Tibial nerve (tissue), 4 donors: ENCODE measurements at regions not wholly inside any gene's neighbourhood (a gene's known extent, or its start where the extent isn't known, plus 50 kb on each side); places are given as distances from the start of the nearest gene placed in this dataset.

Experiments
- DNase-seq, 2 donors: peaks; one replicate each; pipeline ENCODE4 v3.0.0-alpha.2; 2019; ENCODE audit warnings: low spot score in 2 of 2
- H3K27ac ChIP-seq, 4 donors: fragments of 200-600 bp; sonication (generic) in 3 of 4; one replicate each; pipeline ENCODE4 v1.5.1; 2017 to 2019; ENCODE audit warnings: mild to moderate bottlenecking in 1 of 4
- H3K27me3 ChIP-seq, 2 donors: fragments of 200-600 bp; sonication (generic) in 1 of 2; one replicate each; pipeline versions ENCODE4 v1.5.1 to v1.6.0; 2017 to 2019
- H3K36me3 ChIP-seq, 3 donors: fragments of 200-600 bp; sonication (generic); one replicate each; pipeline ENCODE4 v1.5.1; 2018 to 2019
- H3K4me1 ChIP-seq, 4 donors: fragments of 200-600 bp; sonication (generic) in 3 of 4; one replicate each; pipeline ENCODE4 v1.5.1; 2017 to 2019
- H3K4me3 ChIP-seq, 4 donors: fragments of 200-600 bp; sonication (generic) in 3 of 4; one replicate each; pipeline ENCODE4 v1.5.1; 2017 to 2019; ENCODE audit warnings: mild to moderate bottlenecking in 1 of 4, moderate library complexity in 1 of 4
- H3K9me3 ChIP-seq, 4 donors: fragments of 200-600 bp; sonication (generic) in 3 of 4; one replicate each; pipeline ENCODE4 v1.5.1; 2017 to 2019
- EP300 ChIP-seq, 2 donors: sonication (generic); formaldehyde crosslinking; IDR thresholded peaks; one replicate each; pipeline ENCODE4 v1.6.1; 2017; ENCODE audit warnings: antibody characterized with exemption in 2 of 2, mild to moderate bottlenecking in 1 of 2
- POLR2A ChIP-seq, 2 donors: fragments of 450-650 bp; IDR thresholded peaks; one replicate each; pipeline ENCODE4 v1.6.1; 2017; ENCODE audit warnings: antibody characterized with exemption in 2 of 2, mild to moderate bottlenecking in 2 of 2, moderate library complexity in 2 of 2
- WGBS, 2 donors: methylation state at CpG; one replicate each; pipeline ENCODE4 v1.1.5; 2018; 5-methylcytosine and 5-hydroxymethylcytosine counted together
- TF ChIP-seq, protein P1 (sequence below), 5 experiments: fragments of 200-600 bp in 3 of 5; fragments of 450-650 bp in 2 of 5; sonication (generic) in 3 of 5; IDR thresholded peaks; one replicate each; pipeline ENCODE4 v1.5.1; 2016 to 2019; ENCODE audit warnings: antibody characterized with exemption in 5 of 5, mild to moderate bottlenecking in 3 of 5, moderate library complexity in 2 of 5

DNA sequence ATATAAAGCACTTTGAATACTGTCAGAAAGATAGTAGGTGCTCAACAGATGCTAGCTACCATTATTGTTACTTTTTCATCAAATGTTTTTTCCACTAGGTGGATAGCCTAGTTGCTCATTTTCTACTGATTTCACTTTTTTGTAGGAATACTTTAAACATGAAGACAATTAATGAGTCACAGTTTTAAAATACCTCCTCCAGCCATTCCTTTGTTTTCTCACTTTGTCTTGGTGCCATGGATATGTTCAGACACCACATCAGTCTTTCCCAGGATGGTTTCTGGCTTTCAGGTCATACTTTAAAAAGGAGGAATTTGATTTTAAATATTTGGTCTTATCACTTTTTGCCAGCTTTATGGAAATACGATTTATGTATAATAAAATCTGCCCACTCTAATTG, 147.1 kb upstream of the MGMT start:
- H3K4me3 ChIP-seq, result no peak overlapping the region
- no peaks in the 10 kb centered on the region for H3K36me3 ChIP-seq
- WGBS, 2 donors, result 85 to 88% methylated on average over 1 of the region's 1 CpG
- TF ChIP-seq POLR2A (IDR thresholded peaks at IDR 0.05) (no peak), EP300 (IDR thresholded peaks at IDR 0.05) (no peak)
- TF ChIP-seq, protein P1, sequence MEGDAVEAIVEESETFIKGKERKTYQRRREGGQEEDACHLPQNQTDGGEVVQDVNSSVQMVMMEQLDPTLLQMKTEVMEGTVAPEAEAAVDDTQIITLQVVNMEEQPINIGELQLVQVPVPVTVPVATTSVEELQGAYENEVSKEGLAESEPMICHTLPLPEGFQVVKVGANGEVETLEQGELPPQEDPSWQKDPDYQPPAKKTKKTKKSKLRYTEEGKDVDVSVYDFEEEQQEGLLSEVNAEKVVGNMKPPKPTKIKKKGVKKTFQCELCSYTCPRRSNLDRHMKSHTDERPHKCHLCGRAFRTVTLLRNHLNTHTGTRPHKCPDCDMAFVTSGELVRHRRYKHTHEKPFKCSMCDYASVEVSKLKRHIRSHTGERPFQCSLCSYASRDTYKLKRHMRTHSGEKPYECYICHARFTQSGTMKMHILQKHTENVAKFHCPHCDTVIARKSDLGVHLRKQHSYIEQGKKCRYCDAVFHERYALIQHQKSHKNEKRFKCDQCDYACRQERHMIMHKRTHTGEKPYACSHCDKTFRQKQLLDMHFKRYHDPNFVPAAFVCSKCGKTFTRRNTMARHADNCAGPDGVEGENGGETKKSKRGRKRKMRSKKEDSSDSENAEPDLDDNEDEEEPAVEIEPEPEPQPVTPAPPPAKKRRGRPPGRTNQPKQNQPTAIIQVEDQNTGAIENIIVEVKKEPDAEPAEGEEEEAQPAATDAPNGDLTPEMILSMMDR (IDR thresholded peaks at IDR 0.05), result no peak
- no peaks in the 10 kb centered on the region for H3K4me1 ChIP-seq
- H3K27ac ChIP-seq, result no peak overlapping the region
- DNase-seq, result no peak
- H3K27me3 ChIP-seq, result no peaks in the 10 kb centered on the region
- H3K9me3 ChIP-seq, result peaks cover 0 to 47% (median 0%) of the 10 kb centered on the region in 4 donors

DNA sequence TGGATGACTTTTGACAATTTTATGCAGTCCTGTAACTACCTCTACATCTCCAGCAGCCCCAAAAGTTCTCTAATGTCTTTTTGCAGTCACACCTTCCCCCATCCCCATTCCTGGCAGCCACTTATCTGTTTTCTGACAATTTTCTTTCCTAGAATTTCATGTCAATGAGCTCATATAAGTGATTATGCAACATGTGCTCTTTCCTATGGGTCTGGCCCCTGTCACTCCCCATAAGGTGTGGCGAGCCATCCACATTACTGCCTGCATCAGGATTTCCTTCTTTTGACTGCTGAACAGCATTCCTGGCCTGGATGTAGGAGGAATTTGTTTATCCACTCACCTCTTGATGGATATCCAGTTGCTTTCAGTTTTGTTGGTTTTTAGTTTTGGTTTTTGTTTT, 146.7 kb upstream of the MGMT start:
- 73 to 95% methylated on average over 1 of the region's 1 CpG for WGBS, 2 donors
- Histone ChIP-seq H3K9me3 (peaks cover 0 to 47% (median 0%) of the 10 kb centered on the region in 4 donors), H3K27me3 (no peaks in the 10 kb centered on the region), H3K4me3 (no peak overlapping the region), H3K36me3 (no peaks in the 10 kb centered on the region), H3K27ac (no peak overlapping the region), H3K4me1 (no peaks in the 10 kb centered on the region)
- DNase-seq, result no peak
- TF ChIP-seq POLR2A (IDR thresholded peaks at IDR 0.05) (no peak), EP300 (IDR thresholded peaks at IDR 0.05) (no peak)
- TF ChIP-seq, protein P1 (IDR thresholded peaks at IDR 0.05), result no peak

DNA sequence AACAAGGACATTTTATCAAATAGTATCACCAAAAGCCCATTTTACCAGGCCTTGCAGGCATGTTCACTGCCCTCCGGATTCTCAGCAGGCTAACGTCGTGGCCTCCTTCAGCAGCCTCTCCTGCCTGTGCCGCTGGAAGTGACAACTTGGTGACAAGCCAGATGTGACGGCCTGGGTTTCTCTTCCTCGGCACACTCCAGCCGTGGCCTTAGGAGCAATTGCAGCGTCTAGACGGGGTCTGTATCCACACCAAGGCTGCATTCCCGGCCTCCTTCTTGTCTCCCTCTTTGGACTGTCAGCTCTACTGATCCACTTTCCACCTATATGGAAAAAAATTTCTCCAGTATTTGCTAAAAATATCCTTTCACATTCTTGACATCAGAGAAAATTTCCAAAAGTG, 145.3 kb upstream of the MGMT start:
- no peak for TF ChIP-seq POLR2A (IDR thresholded peaks at IDR 0.05)
- TF ChIP-seq, protein P1 (IDR thresholded peaks at IDR 0.05), result no peak
- TF ChIP-seq EP300 (IDR thresholded peaks at IDR 0.05), result no peak

DNA sequence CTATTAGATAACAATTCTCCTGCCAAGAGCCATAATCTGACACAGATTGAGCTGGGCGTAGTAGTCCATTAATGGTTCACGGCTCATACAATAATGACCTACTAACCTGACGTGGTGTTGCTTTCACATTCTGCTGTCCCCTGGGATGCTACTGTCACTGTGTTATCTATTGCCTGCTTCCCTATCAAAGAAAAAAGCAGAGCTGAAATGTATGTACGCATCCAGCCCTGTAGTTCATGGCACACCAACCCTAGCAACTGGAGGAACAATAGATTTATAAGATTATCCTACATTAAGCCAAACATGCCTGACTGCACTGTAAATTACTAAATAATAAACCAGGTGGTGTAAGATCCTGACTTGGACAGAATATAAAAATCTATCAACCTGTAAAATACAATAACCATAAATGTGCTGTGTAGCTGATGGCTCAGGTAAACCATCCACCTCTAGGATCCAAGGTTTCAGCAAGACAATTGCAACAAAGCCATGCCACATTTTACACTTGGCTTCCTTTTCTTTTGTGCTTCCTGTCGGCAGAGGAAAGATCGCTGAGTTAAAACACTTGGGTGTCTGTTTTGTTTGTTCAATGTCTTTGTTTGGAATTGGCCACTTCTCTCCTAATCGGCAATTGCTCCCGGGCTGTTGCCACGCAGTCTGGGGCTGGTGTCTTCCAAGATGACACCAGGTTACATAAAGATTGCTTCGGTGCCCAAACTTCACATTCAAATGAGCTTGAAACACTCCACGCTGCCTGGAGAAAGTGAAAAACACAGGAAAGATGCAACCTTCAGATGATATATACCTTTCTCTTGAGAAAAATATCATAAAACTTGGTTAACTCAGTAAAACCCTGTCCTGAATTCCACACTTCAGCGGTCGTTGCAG, 143.9 kb upstream of the MGMT start:
- no peak overlapping the region for H3K27ac ChIP-seq
- DNase-seq, result no peak
- H3K4me1 ChIP-seq, result no peaks in the 10 kb centered on the region
- H3K4me3 ChIP-seq, result no peak overlapping the region
- no peaks in the 10 kb centered on the region for H3K27me3 ChIP-seq
- no peaks in the 10 kb centered on the region for H3K36me3 ChIP-seq
- TF ChIP-seq, protein P1 (IDR thresholded peaks at IDR 0.05), result no peak
- no peak for TF ChIP-seq POLR2A (IDR thresholded peaks at IDR 0.05)
- no peak for TF ChIP-seq EP300 (IDR thresholded peaks at IDR 0.05)
- H3K9me3 ChIP-seq, result peaks cover 0 to 20% (median 0%) of the 10 kb centered on the region in 4 donors
- 52 to 65% methylated on average over 13 of the region's 13 CpGs for WGBS, 2 donors

More for the DNA sequence above, 145.3 kb upstream of the MGMT start:
- H3K9me3 ChIP-seq, result peaks cover 0 to 35% (median 0%) of the 10 kb centered on the region in 4 donors
- no peak overlapping the region for H3K4me3 ChIP-seq
- H3K27me3 ChIP-seq, result no peaks in the 10 kb centered on the region
- H3K36me3 ChIP-seq, result no peaks in the 10 kb centered on the region
- no peaks in the 10 kb centered on the region for H3K4me1 ChIP-seq
- no peak for DNase-seq
- 81 to 83% methylated on average over 10 of the region's 10 CpGs for WGBS, 2 donors
- H3K27ac ChIP-seq, result no peak overlapping the region

DNA sequence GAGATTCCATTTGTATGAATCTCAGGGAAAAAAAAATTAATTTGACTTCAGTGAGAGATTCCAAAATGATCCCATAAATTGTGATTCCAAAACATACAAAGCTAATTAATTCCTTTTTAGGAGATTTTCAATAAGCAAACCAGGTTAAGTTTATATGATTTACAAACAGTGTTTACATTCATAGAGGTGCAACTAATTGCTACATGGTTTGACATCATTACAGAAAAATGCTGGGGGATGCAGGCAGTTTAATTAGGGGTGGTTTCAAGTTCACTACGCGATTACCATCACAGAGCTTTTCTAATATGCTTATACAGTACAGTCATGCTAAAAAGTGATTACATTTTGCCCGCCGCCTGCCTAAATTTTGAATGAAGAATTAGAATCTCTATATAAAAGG, 143.2 kb upstream of the MGMT start:
- 49 to 64% methylated on average over 4 of the region's 4 CpGs for WGBS, 2 donors
- Histone ChIP-seq H3K27ac (no peak overlapping the region), H3K27me3 (no peaks in the 10 kb centered on the region), H3K9me3 (peaks cover 0 to 15% (median 0%) of the 10 kb centered on the region in 4 donors), H3K4me3 (no peak overlapping the region), H3K36me3 (no peaks in the 10 kb centered on the region), H3K4me1 (no peaks in the 10 kb centered on the region)
- no peak for TF ChIP-seq EP300 (IDR thresholded peaks at IDR 0.05)
- TF ChIP-seq, protein P1 (IDR thresholded peaks at IDR 0.05), result no peak
- DNase-seq, result no peak
